ENCODE measurements at regions not wholly inside any gene's neighbourhood (a gene's known extent, or its start where the extent isn't known, plus 50 kb on each side); places are given as distances from the start of the nearest gene placed in this dataset.
"Not testable (repeated sequence)": the region's sequence is repeated elsewhere in the genome, so short reads cannot be mapped to it uniquely, and the experiment has no call there.

GRCh38 chr12:87015352-87015751 lies 759.2 kb upstream of the MGAT4C start:
- TF ChIP-seq EZH2 (IDR thresholded peaks at IDR 0.05; ENCODE audit: insufficient read depth, poor library complexity, severe bottlenecking) (no peak), EZH2phosphoT487 (IDR thresholded peaks at IDR 0.05; ENCODE audit: insufficient read depth, low read depth) (no peak)
- Histone ChIP-seq H3K9me2 (ENCODE audit: insufficient read depth) (no peaks in the 10 kb centered on the region; the same call in 1 of the 2 replicates), H3K27me3 (replicated peaks; ENCODE audit: insufficient read depth) (no peaks in the 10 kb centered on the region), H3K27ac (no peak overlapping the region), H3K9ac (no peak overlapping the region), H2AFZ (no peak overlapping the region), H3K36me3 (ENCODE audit: low read depth) (no peaks in the 10 kb centered on the region), H3K4me3 (no peak overlapping the region), H3K4me2 (ENCODE audit: unreplicated experiment) (no peak overlapping the region), H3K9me3 (ENCODE audit: low read depth) (no peaks in the 10 kb centered on the region), H3K4me1 (ENCODE audit: insufficient read depth) (no peaks in the 10 kb centered on the region), H4K20me1 (ENCODE audit: insufficient read depth) (no peaks in the 10 kb centered on the region), H3K79me2 (ENCODE audit: insufficient read depth) (no peaks in the 10 kb centered on the region), H3F3A (ENCODE audit: insufficient read depth) (no peaks in the 10 kb centered on the region)
- in situ Hi-C loops (cut with MboI) = no loop called here
- WGBS, 2 experiments (ENCODE audit: low coverage in 1 of 2, low lambda C conversion rate in 2 of 2, missing lambda C conversion rate in 2 of 2) = 18 to 26% methylated on average over 3 of the region's 3 CpGs
- DNase-seq = no peak

- Histone ChIP-seq H3K9me2 (ENCODE audit: insufficient read depth) (no peaks in the 10 kb centered on the region; the same call in 1 of the 2 replicates), H3K9me3 (ENCODE audit: low read depth) (no peaks in the 10 kb centered on the region), H3K4me1 (ENCODE audit: insufficient read depth) (no peaks in the 10 kb centered on the region), H3K36me3 (ENCODE audit: low read depth) (no peaks in the 10 kb centered on the region), H3K4me3 (no peak overlapping the region), H3K27ac (no peak overlapping the region), H4K20me1 (ENCODE audit: insufficient read depth) (no peaks in the 10 kb centered on the region), H3K27me3 (replicated peaks; ENCODE audit: insufficient read depth) (no peaks in the 10 kb centered on the region), H3F3A (ENCODE audit: insufficient read depth) (no peaks in the 10 kb centered on the region), H2AFZ (no peak overlapping the region), H3K9ac (no peak overlapping the region), H3K4me2 (ENCODE audit: unreplicated experiment) (no peak overlapping the region), H3K79me2 (ENCODE audit: insufficient read depth) (no peaks in the 10 kb centered on the region)
- WGBS, 2 experiments (ENCODE audit: low coverage in 1 of 2, low lambda C conversion rate in 2 of 2, missing lambda C conversion rate in 2 of 2) = 9 to 19% methylated on average over 1 of the region's 1 CpG
- no peak for DNase-seq
- no peak for TF ChIP-seq EZH2 (IDR thresholded peaks at IDR 0.05; ENCODE audit: insufficient read depth, poor library complexity, severe bottlenecking)
- in situ Hi-C loops (cut with MboI) = no loop called here
Observed at GRCh38 chr12:87008785-87009384, 752.7 kb upstream of the MGAT4C start.

- H2AFZ ChIP-seq = no peak overlapping the region
- no peak for DNase-seq
- no peaks in the 10 kb centered on the region for H3K79me2 ChIP-seq (ENCODE audit: insufficient read depth)
- no peak overlapping the region for H3K4me3 ChIP-seq
- no peak overlapping the region for H3K27ac ChIP-seq
- TF ChIP-seq EZH2phosphoT487 (IDR thresholded peaks at IDR 0.05; ENCODE audit: insufficient read depth, low read depth) (no peak), EZH2 (IDR thresholded peaks at IDR 0.05; ENCODE audit: insufficient read depth, poor library complexity, severe bottlenecking) (no peak)
- in situ Hi-C loops (cut with MboI) = no loop called here
- no peaks in the 10 kb centered on the region for H3F3A ChIP-seq (ENCODE audit: insufficient read depth)
- H3K4me2 ChIP-seq (ENCODE audit: unreplicated experiment) = no peak overlapping the region
- H3K9ac ChIP-seq = no peak overlapping the region
- no peaks in the 10 kb centered on the region for H3K9me2 ChIP-seq (ENCODE audit: insufficient read depth)
- H4K20me1 ChIP-seq (ENCODE audit: insufficient read depth) = no peaks in the 10 kb centered on the region
- no peaks in the 10 kb centered on the region for H3K9me3 ChIP-seq (ENCODE audit: low read depth)
- no peaks in the 10 kb centered on the region for H3K27me3 ChIP-seq (replicated peaks; ENCODE audit: insufficient read depth)
- H3K4me1 ChIP-seq (ENCODE audit: insufficient read depth) = no peaks in the 10 kb centered on the region
- WGBS, 2 experiments (ENCODE audit: low coverage in 1 of 2, low lambda C conversion rate in 2 of 2, missing lambda C conversion rate in 2 of 2) = 0 to 3% methylated on average over 1 of the region's 1 CpG
- H3K36me3 ChIP-seq (ENCODE audit: low read depth) = no peaks in the 10 kb centered on the region
Observed at GRCh38 chr12:87001102-87001501, 744.9 kb upstream of the MGAT4C start.

- no peaks in the 10 kb centered on the region for H3F3A ChIP-seq (ENCODE audit: insufficient read depth)
- H3K27me3 ChIP-seq (replicated peaks; ENCODE audit: insufficient read depth) = no peaks in the 10 kb centered on the region
- H2AFZ ChIP-seq = no peak overlapping the region
- no peaks in the 10 kb centered on the region for H3K9me3 ChIP-seq (ENCODE audit: low read depth)
- H4K20me1 ChIP-seq (ENCODE audit: insufficient read depth) = no peaks in the 10 kb centered on the region
- no peak for DNase-seq
- H3K4me3 ChIP-seq = no peak overlapping the region
- no peak for TF ChIP-seq EZH2 (IDR thresholded peaks at IDR 0.05; ENCODE audit: insufficient read depth, poor library complexity, severe bottlenecking)
- TF ChIP-seq EZH2phosphoT487 (IDR thresholded peaks at IDR 0.05; ENCODE audit: insufficient read depth, low read depth) = no peak
- H3K9ac ChIP-seq = no peak overlapping the region
- no peak overlapping the region for H3K27ac ChIP-seq
- no peaks in the 10 kb centered on the region for H3K4me1 ChIP-seq (ENCODE audit: insufficient read depth)
- no peak overlapping the region for H3K4me2 ChIP-seq (ENCODE audit: unreplicated experiment)
- WGBS, 2 experiments (ENCODE audit: low coverage in 1 of 2, low lambda C conversion rate in 2 of 2, missing lambda C conversion rate in 2 of 2) = 59 to 60% methylated on average over 4 of the region's 4 CpGs
- in situ Hi-C loops (cut with MboI) = no loop called here
- H3K36me3 ChIP-seq (ENCODE audit: low read depth) = no peaks in the 10 kb centered on the region
- H3K79me2 ChIP-seq (ENCODE audit: insufficient read depth) = no peaks in the 10 kb centered on the region
- H3K9me2 ChIP-seq (ENCODE audit: insufficient read depth) = no peaks in the 10 kb centered on the region
Observed at GRCh38 chr12:86985298-86985697, 729.1 kb upstream of the MGAT4C start.

GRCh38 chr12:86970595-86970994 lies 714.4 kb upstream of the MGAT4C start:
- H3K4me3 ChIP-seq; H3K9me3 ChIP-seq (ENCODE audit: low read depth); H3K36me3 ChIP-seq (ENCODE audit: low read depth); H3K9me2 ChIP-seq (ENCODE audit: insufficient read depth); H4K20me1 ChIP-seq (ENCODE audit: insufficient read depth); in situ Hi-C loops (cut with MboI); DNase-seq; H3K27me3 ChIP-seq (replicated peaks; ENCODE audit: insufficient read depth); H3K79me2 ChIP-seq (ENCODE audit: insufficient read depth); H3K4me1 ChIP-seq (ENCODE audit: insufficient read depth); H3K27ac ChIP-seq; H3K9ac ChIP-seq; H2AFZ ChIP-seq; H3K4me2 ChIP-seq (ENCODE audit: unreplicated experiment); H3F3A ChIP-seq (ENCODE audit: insufficient read depth): not testable (repeated sequence)
- 20 to 22% methylated on average over 5 to 7 of the region's 7 CpGs for WGBS, 2 experiments (ENCODE audit: low coverage in 1 of 2, low lambda C conversion rate in 2 of 2, missing lambda C conversion rate in 2 of 2)
